Dermis blood vessel endothelial cell (primary cell): ENCODE measurements at regions not wholly inside any gene's neighbourhood (a gene's known extent, or its start where the extent isn't known, plus 50 kb on each side); places are given as distances from the start of the nearest gene placed in this dataset.
A peak's percentile ranks its signal among the peaks of the same experiment; 100 is the strongest.

Experiments
- DNase-seq: peaks from one replicate; pipeline ENCODE4 v3.0.0; 2010

GRCh38 chr20:43863821-43864544 lies 50.7 kb upstream of the TOX2 start:
- DNase-seq = no peak

- peak; percentile 47 for DNase-seq
Observed at GRCh38 chr20:43863330-43863729, 51.3 kb upstream of the TOX2 start.

- DNase-seq = no peak
Observed at GRCh38 chr20:43862438-43862837, 52.2 kb upstream of the TOX2 start.

- DNase-seq = no peak
Observed at GRCh38 chr20:43859994-43860393, 54.7 kb upstream of the TOX2 start.

GRCh38 chr20:43857932-43858331 lies 56.7 kb upstream of the TOX2 start:
- DNase-seq = no peak

GRCh38 chr20:43857127-43857526 lies 57.5 kb upstream of the TOX2 start:
- no peak for DNase-seq

GRCh38 chr20:43855803-43856202 lies 58.8 kb upstream of the TOX2 start:
- DNase-seq = no peak

- no peak for DNase-seq
Observed at GRCh38 chr20:43853918-43854317, 60.7 kb upstream of the TOX2 start.

- DNase-seq = no peak
Observed at GRCh38 chr20:43853174-43853803, 61.4 kb upstream of the TOX2 start.

GRCh38 chr20:43849496-43850186 lies 65.0 kb upstream of the TOX2 start:
- peak; percentile 62 for DNase-seq

GRCh38 chr20:43846516-43846905 lies 68.1 kb upstream of the TOX2 start:
- DNase-seq = no peak

- peak; percentile 81 for DNase-seq
Observed at GRCh38 chr20:43844778-43845614, 69.7 kb upstream of the TOX2 start.

- no peak for DNase-seq
Observed at GRCh38 chr20:43843965-43844660, 70.5 kb upstream of the TOX2 start.

- peak; percentile 69 for DNase-seq
Observed at GRCh38 chr20:43843096-43843964, 71.3 kb upstream of the TOX2 start.

- no peak for DNase-seq
Observed at GRCh38 chr20:43842126-43843020, 72.3 kb upstream of the TOX2 start.

GRCh38 chr20:43840382-43841070 lies 74.1 kb upstream of the TOX2 start:
- no peak for DNase-seq

GRCh38 chr20:43839793-43840199 lies 74.9 kb upstream of the TOX2 start:
- DNase-seq = no peak

- DNase-seq = no peak
Observed at GRCh38 chr20:43838703-43839060, 76.0 kb upstream of the TOX2 start.

GRCh38 chr20:43837856-43838702 lies 76.6 kb upstream of the TOX2 start:
- DNase-seq = no peak
